Duodenal mucosa (tissue), 2 donors: ENCODE measurements at regions not wholly inside any gene's neighbourhood (a gene's known extent, or its start where the extent isn't known, plus 50 kb on each side); places are given as distances from the start of the nearest gene placed in this dataset.

ENCODE experiments used
- H3K27ac ChIP-seq: one replicate; pipeline ENCODE4 v1.7.0; 2013; ENCODE audit warnings: low read depth, low read length
- H3K27me3 ChIP-seq, 2 donors: one replicate each; pipeline ENCODE4 v1.7.0; 2013; ENCODE audit warnings: low read length in 2 of 2, control low read depth in 1 of 2; ENCODE audit not compliant: insufficient read depth in 2 of 2, control insufficient read depth in 1 of 2
- H3K36me3 ChIP-seq, 2 donors: one replicate each; pipeline ENCODE4 v1.7.0; 2013; ENCODE audit warnings: low read length in 2 of 2, control low read depth in 1 of 2; ENCODE audit not compliant: insufficient read depth in 2 of 2, control insufficient read depth in 1 of 2
- H3K4me1 ChIP-seq, 2 donors: one replicate each; pipeline ENCODE4 v1.7.0; 2013; ENCODE audit warnings: low read length in 2 of 2, control low read depth in 1 of 2; ENCODE audit not compliant: insufficient read depth in 2 of 2, control insufficient read depth in 1 of 2
- H3K4me3 ChIP-seq, 2 donors: one replicate each; pipeline ENCODE4 v1.7.0; 2013; ENCODE audit warnings: low read length in 2 of 2, low read depth in 1 of 2
- H3K9ac ChIP-seq, 2 donors: one replicate each; pipeline ENCODE4 v1.7.0; 2013; ENCODE audit warnings: low read length in 2 of 2, low read depth in 1 of 2
- H3K9me3 ChIP-seq, 2 donors: one replicate each; pipeline ENCODE4 v1.7.0; 2013; ENCODE audit warnings: low read length in 2 of 2, control low read depth in 1 of 2; ENCODE audit not compliant: control insufficient read depth in 1 of 2

- Histone ChIP-seq H3K9me3 (no peaks in the 10 kb centered on the region), H3K27me3 (no peaks in the 10 kb centered on the region), H3K4me1 (no peaks in the 10 kb centered on the region), H3K36me3 (no peaks in the 10 kb centered on the region), H3K4me3 (no peak overlapping the region), H3K9ac (no peak overlapping the region), H3K27ac (no peak overlapping the region)
Measured at GRCh38 chr11:134505125-134505524, 93.1 kb upstream of the B3GAT1 start.

GRCh38 chr11:134504146-134504905, 92.3 kb upstream of the B3GAT1 start:
- H3K27ac ChIP-seq: no peak overlapping the region
- H3K9ac ChIP-seq: no peak overlapping the region
- H3K4me3 ChIP-seq: no peak overlapping the region
- H3K36me3 ChIP-seq: no peaks in the 10 kb centered on the region
- H3K27me3 ChIP-seq: no peaks in the 10 kb centered on the region
- no peaks in the 10 kb centered on the region for H3K9me3 ChIP-seq
- no peaks in the 10 kb centered on the region for H3K4me1 ChIP-seq

DNA sequence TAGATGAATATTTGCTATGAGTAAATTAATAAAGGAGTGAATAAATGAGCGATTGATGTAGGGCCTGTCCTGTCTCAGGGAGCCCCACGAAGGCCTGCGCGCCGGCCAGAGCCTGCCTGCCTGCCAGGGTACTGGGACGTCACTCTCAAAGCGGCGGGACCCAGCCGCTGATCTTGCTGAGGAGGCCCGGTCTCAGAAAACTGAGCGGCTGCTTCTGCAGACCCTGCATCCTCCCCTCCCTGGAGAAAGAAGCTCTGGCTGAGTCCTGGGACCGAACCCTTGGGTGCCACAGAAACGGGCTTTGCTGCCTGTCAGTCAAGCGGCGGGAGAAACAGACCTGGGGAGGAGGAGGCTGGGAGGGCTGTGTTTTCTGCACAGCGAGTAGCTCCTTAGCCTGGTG, 91.6 kb upstream of the B3GAT1 start:
- Histone ChIP-seq H3K9me3 (no peaks in the 10 kb centered on the region), H3K9ac (no peak overlapping the region), H3K4me3 (no peak overlapping the region), H3K36me3 (no peaks in the 10 kb centered on the region), H3K27me3 (no peaks in the 10 kb centered on the region), H3K27ac (no peak overlapping the region), H3K4me1 (peaks cover under 1 to 1% of the 10 kb centered on the region in 2 donors)

DNA sequence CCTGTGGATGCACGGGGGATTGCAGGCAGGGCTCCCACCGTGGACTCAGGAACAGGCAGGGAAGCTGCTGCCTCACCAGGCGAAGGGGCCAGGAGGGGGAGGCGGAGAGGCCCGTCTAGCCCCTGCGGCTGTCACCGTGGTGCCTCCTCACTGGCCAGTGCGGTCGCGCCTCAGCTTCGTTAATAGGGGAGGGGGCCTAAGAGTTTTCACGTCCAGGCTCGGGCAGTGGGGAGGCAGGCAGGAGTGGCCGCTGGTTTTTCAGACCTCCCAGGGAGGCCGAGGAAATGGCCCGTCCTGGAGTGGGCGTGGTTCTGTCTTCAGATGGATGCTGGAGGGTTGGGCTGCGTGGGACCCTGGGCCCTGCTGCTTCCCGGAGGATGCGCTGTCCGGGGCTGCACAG, 91.1 kb upstream of the B3GAT1 start:
- Histone ChIP-seq H3K4me1 (peaks cover 5 to 6% of the 10 kb centered on the region in 2 donors), H3K9ac (no peak overlapping the region), H3K4me3 (no peak overlapping the region), H3K36me3 (no peaks in the 10 kb centered on the region), H3K9me3 (no peaks in the 10 kb centered on the region), H3K27me3 (no peaks in the 10 kb centered on the region), H3K27ac (no peak overlapping the region)

DNA sequence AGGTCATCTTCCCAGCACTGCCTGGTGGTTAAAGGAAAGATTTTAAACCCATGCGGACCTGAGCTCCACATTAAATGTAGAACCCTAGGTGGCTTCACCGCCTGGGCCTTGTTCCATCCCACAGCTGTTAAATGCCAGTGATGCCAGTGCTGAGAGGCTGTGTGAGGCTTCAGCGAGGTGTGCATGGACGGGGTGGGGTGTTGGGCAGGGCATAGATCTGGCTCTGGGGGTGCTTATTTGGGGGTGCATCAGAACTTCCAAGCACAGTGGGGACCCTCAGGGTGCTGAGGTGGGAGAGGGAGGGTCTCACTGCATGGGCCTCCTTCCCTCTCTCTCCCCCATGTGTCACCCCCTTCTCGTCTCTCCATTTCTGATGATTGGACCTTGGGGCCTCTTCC, 90.1 kb upstream of the B3GAT1 start:
- no peak overlapping the region for H3K9ac ChIP-seq
- H3K27ac ChIP-seq: no peak overlapping the region
- H3K27me3 ChIP-seq: no peaks in the 10 kb centered on the region
- H3K9me3 ChIP-seq: no peaks in the 10 kb centered on the region
- H3K36me3 ChIP-seq: no peaks in the 10 kb centered on the region
- no peak overlapping the region for H3K4me3 ChIP-seq
- H3K4me1 ChIP-seq: peaks cover 10 to 11% of the 10 kb centered on the region in 2 donors

DNA sequence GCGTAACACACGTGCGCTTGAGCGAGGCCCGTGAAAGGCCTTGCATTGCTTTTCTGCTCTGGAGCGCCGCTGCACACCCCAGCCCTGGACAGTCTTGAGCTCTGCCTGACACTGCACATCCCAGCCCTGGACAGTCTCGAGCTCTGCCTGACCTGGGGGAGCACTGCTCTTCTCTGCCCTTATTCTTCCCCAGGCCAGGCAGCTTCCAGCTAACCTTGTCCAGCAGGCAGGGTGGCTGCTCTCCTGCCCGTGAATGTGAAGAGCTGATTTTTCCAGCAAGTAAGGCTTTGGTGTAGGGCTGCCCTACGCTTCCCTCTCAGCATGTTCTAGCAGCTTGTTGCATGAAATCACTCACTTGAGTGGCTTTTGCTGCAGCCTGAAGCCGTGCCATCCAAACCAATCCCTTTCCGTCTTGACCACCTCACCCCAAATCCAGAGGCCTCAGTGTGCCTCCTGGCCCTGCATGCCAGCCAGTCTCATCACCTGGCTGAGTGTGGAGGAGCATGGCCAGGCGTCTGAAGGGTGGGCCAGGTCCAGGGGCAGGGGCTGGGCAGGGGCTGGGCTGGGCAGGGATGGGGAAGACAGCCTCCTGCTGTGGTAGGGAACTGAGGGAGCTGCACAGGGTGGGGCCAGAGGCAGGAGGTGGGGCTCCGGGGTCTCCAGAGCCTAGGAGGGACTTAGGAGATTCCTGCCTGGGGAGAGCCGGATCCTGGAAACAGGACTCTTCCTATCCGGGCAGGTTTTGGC, 89.5 kb upstream of the B3GAT1 start:
- H3K4me1 ChIP-seq: peaks cover 10 to 11% of the 10 kb centered on the region in 2 donors
- no peaks in the 10 kb centered on the region for H3K9me3 ChIP-seq
- no peak overlapping the region for H3K4me3 ChIP-seq
- no peak overlapping the region for H3K9ac ChIP-seq
- no peak overlapping the region for H3K27ac ChIP-seq
- no peaks in the 10 kb centered on the region for H3K27me3 ChIP-seq
- H3K36me3 ChIP-seq: no peaks in the 10 kb centered on the region

- no peaks in the 10 kb centered on the region for H3K27me3 ChIP-seq
- no peak overlapping the region for H3K9ac ChIP-seq
- no peak overlapping the region for H3K27ac ChIP-seq
- no peak overlapping the region for H3K4me3 ChIP-seq
- no peaks in the 10 kb centered on the region for H3K9me3 ChIP-seq
- peaks cover 10 to 11% of the 10 kb centered on the region in 2 donors for H3K4me1 ChIP-seq
- H3K36me3 ChIP-seq: no peaks in the 10 kb centered on the region
Measured at GRCh38 chr11:134500621-134501020, 88.6 kb upstream of the B3GAT1 start.

DNA sequence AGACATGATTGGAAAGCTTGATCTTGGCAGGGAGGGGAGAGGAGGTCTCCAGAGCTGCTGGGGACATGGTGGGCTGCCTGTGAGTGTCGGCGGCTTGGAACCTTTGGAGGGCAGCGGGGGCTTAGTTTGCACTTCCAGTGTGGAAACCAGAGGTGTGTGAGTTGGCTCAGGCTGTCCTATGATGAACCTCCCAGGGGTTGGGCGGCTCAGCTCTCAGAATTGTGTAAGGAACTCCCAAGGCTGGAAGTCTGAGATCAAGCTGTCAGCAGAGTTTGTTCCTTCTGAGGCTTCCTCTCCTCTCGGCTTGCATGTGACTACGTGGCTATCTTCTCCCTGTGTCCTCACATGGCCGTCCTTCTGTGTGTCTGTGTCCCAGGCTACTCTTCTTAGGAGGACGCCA, 87.9 kb upstream of the B3GAT1 start:
- no peak overlapping the region for H3K27ac ChIP-seq
- no peaks in the 10 kb centered on the region for H3K9me3 ChIP-seq
- no peak overlapping the region for H3K4me3 ChIP-seq
- no peak overlapping the region for H3K9ac ChIP-seq
- H3K27me3 ChIP-seq: no peaks in the 10 kb centered on the region
- H3K4me1 ChIP-seq: peaks cover 10 to 11% of the 10 kb centered on the region in 2 donors
- H3K36me3 ChIP-seq: no peaks in the 10 kb centered on the region

- Histone ChIP-seq H3K27ac (no peak overlapping the region), H3K4me3 (peak overlapping the region in 1 of 2 donors; percentile 27), H3K36me3 (no peaks in the 10 kb centered on the region), H3K4me1 (peaks cover 10 to 11% of the 10 kb centered on the region in 2 donors), H3K27me3 (no peaks in the 10 kb centered on the region), H3K9me3 (no peaks in the 10 kb centered on the region), H3K9ac (no peak overlapping the region)
Measured at GRCh38 chr11:134498326-134499139, 86.5 kb upstream of the B3GAT1 start.

- H3K36me3 ChIP-seq: no peaks in the 10 kb centered on the region
- H3K9ac ChIP-seq: peak overlapping the region in 1 of 2 donors; percentile 35
- no peak overlapping the region for H3K4me3 ChIP-seq
- no peaks in the 10 kb centered on the region for H3K9me3 ChIP-seq
- H3K4me1 ChIP-seq: peaks cover 10 to 11% of the 10 kb centered on the region in 2 donors
- H3K27me3 ChIP-seq: no peaks in the 10 kb centered on the region
- H3K27ac ChIP-seq: no peak overlapping the region
Measured at GRCh38 chr11:134497586-134497985, 85.5 kb upstream of the B3GAT1 start.
